ENCODE measurements at regions not wholly inside any gene's neighbourhood (a gene's known extent, or its start where the extent isn't known, plus 50 kb on each side); places are given as distances from the start of the nearest gene placed in this dataset.

DNA sequence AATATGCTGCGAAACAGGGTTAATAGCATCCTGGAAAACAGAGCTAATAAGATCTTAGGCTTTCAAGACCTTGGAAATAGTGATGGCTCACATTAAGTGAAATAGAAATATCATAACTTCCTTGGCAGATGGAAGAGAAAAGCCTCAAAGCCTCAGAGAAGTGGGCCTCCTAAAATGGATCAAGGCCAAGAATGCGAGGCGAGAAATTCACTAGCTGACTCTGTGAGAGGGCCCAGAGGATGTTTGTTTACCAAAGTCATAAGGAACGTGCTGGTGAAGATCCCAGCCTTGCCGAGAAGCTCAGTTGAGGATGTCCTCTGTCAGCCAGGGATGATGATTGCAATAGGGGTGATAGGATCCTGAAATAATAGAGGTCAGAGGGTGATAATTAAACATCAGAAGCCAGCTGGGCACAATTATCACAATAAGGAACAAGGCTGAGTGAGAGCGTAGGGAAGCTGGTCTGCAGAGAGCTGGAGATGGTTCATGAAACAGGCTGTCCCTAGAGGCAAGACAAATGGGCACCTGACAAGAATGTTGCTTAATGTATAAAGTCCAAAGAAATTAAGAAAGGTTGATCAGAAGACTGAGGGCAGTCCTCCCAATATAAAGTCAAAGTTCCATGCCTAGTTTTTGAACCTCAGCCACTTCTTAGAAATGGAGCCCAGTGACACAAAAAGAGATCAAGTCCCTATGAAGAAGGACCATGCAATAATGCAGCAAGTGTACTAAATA, 101.7 kb upstream of the COG2 start:
- H4K20me1 ChIP-seq (ENCODE audit: insufficient read depth, low read length, poor library complexity, severe bottlenecking), result no peaks in the 10 kb centered on the region

DNA sequence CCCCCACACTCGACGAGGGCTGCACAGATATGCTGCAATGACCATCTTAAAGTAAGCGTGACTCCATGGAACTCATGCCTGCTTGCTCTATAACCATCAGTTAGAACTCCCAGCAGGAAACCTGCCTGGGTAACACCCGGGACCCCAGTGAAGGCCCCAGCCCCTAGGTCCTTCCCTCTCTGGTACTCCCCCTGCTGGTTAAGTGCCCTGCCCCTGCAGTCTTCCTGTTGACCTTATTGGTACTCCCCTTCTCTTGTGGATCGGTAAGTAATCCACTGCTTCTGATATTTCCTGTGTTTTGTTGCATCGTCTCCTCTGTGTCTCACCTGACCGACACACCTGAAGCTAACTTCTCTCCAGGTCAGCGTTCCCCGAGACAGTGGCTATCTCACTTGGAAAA, 104.8 kb upstream of the COG2 start:
- H3K9me2 ChIP-seq (replicated peaks; ENCODE audit: low read depth, low read length), result no peaks in the 10 kb centered on the region
- no peaks in the 10 kb centered on the region for H3F3A ChIP-seq (ENCODE audit: low read depth)
- no peaks in the 10 kb centered on the region for H4K20me1 ChIP-seq (ENCODE audit: insufficient read depth, low read length, poor library complexity, severe bottlenecking)
- H3K4me2 ChIP-seq (ENCODE audit: low read depth, low read length, poor library complexity, severe bottlenecking), result no peak overlapping the region
- no peak for TF ChIP-seq EZH2phosphoT487 (IDR thresholded peaks at IDR 0.05; ENCODE audit: borderline replicate concordance)
- TF ChIP-seq, protein P1, sequence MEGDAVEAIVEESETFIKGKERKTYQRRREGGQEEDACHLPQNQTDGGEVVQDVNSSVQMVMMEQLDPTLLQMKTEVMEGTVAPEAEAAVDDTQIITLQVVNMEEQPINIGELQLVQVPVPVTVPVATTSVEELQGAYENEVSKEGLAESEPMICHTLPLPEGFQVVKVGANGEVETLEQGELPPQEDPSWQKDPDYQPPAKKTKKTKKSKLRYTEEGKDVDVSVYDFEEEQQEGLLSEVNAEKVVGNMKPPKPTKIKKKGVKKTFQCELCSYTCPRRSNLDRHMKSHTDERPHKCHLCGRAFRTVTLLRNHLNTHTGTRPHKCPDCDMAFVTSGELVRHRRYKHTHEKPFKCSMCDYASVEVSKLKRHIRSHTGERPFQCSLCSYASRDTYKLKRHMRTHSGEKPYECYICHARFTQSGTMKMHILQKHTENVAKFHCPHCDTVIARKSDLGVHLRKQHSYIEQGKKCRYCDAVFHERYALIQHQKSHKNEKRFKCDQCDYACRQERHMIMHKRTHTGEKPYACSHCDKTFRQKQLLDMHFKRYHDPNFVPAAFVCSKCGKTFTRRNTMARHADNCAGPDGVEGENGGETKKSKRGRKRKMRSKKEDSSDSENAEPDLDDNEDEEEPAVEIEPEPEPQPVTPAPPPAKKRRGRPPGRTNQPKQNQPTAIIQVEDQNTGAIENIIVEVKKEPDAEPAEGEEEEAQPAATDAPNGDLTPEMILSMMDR (conservative IDR thresholded peaks at IDR 0.05; ENCODE audit: low read length), result peak; percentile 50
- no peak overlapping the region for H3K4me3 ChIP-seq (ENCODE audit: low read length, poor library complexity, severe bottlenecking)
- no peaks in the 10 kb centered on the region for H3K4me1 ChIP-seq (ENCODE audit: insufficient read depth, low read length, poor library complexity, severe bottlenecking)
- no peaks in the 10 kb centered on the region for H3K36me3 ChIP-seq (ENCODE audit: insufficient read depth, low read length)
- no peak overlapping the region for H3K9ac ChIP-seq (ENCODE audit: low read depth, low read length, poor library complexity, severe bottlenecking)
- no peaks in the 10 kb centered on the region; the same call in 1 of the 2 replicates for H3K9me3 ChIP-seq (ENCODE audit: insufficient read depth, low read depth, low read length)
- H3K79me2 ChIP-seq (ENCODE audit: insufficient read depth, low read length), result no peaks in the 10 kb centered on the region
- no peaks in the 10 kb centered on the region for H3K27me3 ChIP-seq (ENCODE audit: insufficient read depth, low read length, poor library complexity, severe bottlenecking)
- no peak overlapping the region for H2AFZ ChIP-seq (ENCODE audit: low read length)

More for the DNA sequence above, 101.7 kb upstream of the COG2 start:
- no peaks in the 10 kb centered on the region for H3K9me2 ChIP-seq (replicated peaks; ENCODE audit: low read depth, low read length)
- no peak overlapping the region for H3K4me3 ChIP-seq (ENCODE audit: low read length, poor library complexity, severe bottlenecking)
- H3K27me3 ChIP-seq (ENCODE audit: insufficient read depth, low read length, poor library complexity, severe bottlenecking), result no peaks in the 10 kb centered on the region
- H3K79me2 ChIP-seq (ENCODE audit: insufficient read depth, low read length), result no peaks in the 10 kb centered on the region
- no peaks in the 10 kb centered on the region for H3F3A ChIP-seq (ENCODE audit: low read depth)
- H3K4me1 ChIP-seq (ENCODE audit: insufficient read depth, low read length, poor library complexity, severe bottlenecking), result no peaks in the 10 kb centered on the region
- H3K4me2 ChIP-seq (ENCODE audit: low read depth, low read length, poor library complexity, severe bottlenecking), result no peak overlapping the region
- no peak overlapping the region for H3K9ac ChIP-seq (ENCODE audit: low read depth, low read length, poor library complexity, severe bottlenecking)
- no peaks in the 10 kb centered on the region for H3K9me3 ChIP-seq (ENCODE audit: insufficient read depth, low read depth, low read length)
- no peak for TF ChIP-seq EZH2phosphoT487 (IDR thresholded peaks at IDR 0.05; ENCODE audit: borderline replicate concordance)
- TF ChIP-seq, protein P1 (conservative IDR thresholded peaks at IDR 0.05; ENCODE audit: low read length), result no peak
- no peaks in the 10 kb centered on the region for H3K36me3 ChIP-seq (ENCODE audit: insufficient read depth, low read length)
- no peak overlapping the region for H2AFZ ChIP-seq (ENCODE audit: low read length)

DNA sequence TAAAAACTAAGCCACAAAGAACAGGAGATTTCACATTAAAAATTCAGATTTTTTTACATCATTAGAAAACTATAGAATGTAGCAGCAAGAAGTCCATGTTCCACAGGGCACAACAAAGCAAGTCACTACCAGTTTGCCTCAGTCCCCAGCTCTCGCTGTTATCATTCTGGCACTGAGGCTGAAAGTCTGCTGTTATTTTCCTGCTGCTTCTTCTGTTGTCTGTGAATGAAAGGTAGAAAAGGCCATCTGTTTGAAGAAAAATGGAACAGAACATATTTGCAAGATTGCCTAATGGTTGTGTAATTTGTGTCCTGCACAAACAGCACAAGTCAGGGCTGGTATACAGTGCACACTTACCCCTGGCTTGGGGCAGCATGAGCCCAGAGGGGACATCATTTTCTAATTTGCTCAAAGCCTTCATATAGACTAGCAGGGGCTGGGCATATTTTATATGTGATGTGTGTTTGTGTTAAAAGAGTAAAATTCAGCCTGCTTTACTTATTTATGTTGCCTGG, 105.6 kb upstream of the COG2 start:
- Histone ChIP-seq H3K27me3 (ENCODE audit: insufficient read depth, low read length, poor library complexity, severe bottlenecking) (no peaks in the 10 kb centered on the region), H3K79me2 (ENCODE audit: insufficient read depth, low read length) (no peaks in the 10 kb centered on the region), H3F3A (ENCODE audit: low read depth) (no peaks in the 10 kb centered on the region), H3K36me3 (ENCODE audit: insufficient read depth, low read length) (no peaks in the 10 kb centered on the region), H3K9me2 (replicated peaks; ENCODE audit: low read depth, low read length) (no peaks in the 10 kb centered on the region), H3K4me2 (ENCODE audit: low read depth, low read length, poor library complexity, severe bottlenecking) (no peak overlapping the region), H3K9me3 (ENCODE audit: insufficient read depth, low read depth, low read length) (no peaks in the 10 kb centered on the region; the same call in 1 of the 2 replicates), H3K9ac (ENCODE audit: low read depth, low read length, poor library complexity, severe bottlenecking) (no peak overlapping the region), H2AFZ (ENCODE audit: low read length) (no peak overlapping the region), H3K4me1 (ENCODE audit: insufficient read depth, low read length, poor library complexity, severe bottlenecking) (no peaks in the 10 kb centered on the region), H4K20me1 (ENCODE audit: insufficient read depth, low read length, poor library complexity, severe bottlenecking) (no peaks in the 10 kb centered on the region), H3K4me3 (ENCODE audit: low read length, poor library complexity, severe bottlenecking) (no peak overlapping the region)
- TF ChIP-seq, protein P1 (conservative IDR thresholded peaks at IDR 0.05; ENCODE audit: low read length), result no peak
- TF ChIP-seq EZH2phosphoT487 (IDR thresholded peaks at IDR 0.05; ENCODE audit: borderline replicate concordance), result no peak

Measured in Loucy (cell line).